HEK293T (cell line): ENCODE measurements at regions not wholly inside any gene's neighbourhood (a gene's known extent, or its start where the extent isn't known, plus 50 kb on each side); places are given as distances from the start of the nearest gene placed in this dataset.

ENCODE experiments used
- BHLHE40 ChIP-seq: fragments of 450-650 bp; IDR thresholded peaks from 2 replicates; pipeline ENCODE4 v1.6.1; 2016; ENCODE audit warnings: mild to moderate bottlenecking, moderate library complexity, borderline replicate concordance
- FOXA1 ChIP-seq: fragments of 450-650 bp; IDR thresholded peaks from 2 replicates; pipeline ENCODE4 v1.6.1; 2016; ENCODE audit warnings: mild to moderate bottlenecking
- FOXK2 ChIP-seq: fragments of 450-650 bp; IDR thresholded peaks from 2 replicates; pipeline ENCODE4 v1.6.1; 2016; ENCODE audit warnings: mild to moderate bottlenecking
- HDGF ChIP-seq: fragments of 450-650 bp; IDR thresholded peaks from 2 replicates; pipeline ENCODE4 v1.6.1; 2017; ENCODE audit warnings: antibody characterized with exemption, borderline replicate concordance
- LEF1 ChIP-seq: fragments of 450-650 bp; IDR thresholded peaks from 2 replicates; pipeline ENCODE4 v1.6.1; 2017; ENCODE audit warnings: mild to moderate bottlenecking, borderline replicate concordance
- SP1 ChIP-seq: fragments of 450-650 bp; IDR thresholded peaks from 2 replicates; pipeline ENCODE4 v1.6.1; 2017
- SUZ12 ChIP-seq: fragments of 450-650 bp; IDR thresholded peaks from 2 replicates; pipeline ENCODE4 v1.6.1; 2016; ENCODE audit warnings: mild to moderate bottlenecking
- TARDBP ChIP-seq: fragments of 450-650 bp; IDR thresholded peaks from 2 replicates; pipeline ENCODE4 v1.6.1; 2016
- ZNF384 ChIP-seq: fragments of 450-650 bp; IDR thresholded peaks from 2 replicates; pipeline ENCODE4 v1.6.1; 2016

DNA sequence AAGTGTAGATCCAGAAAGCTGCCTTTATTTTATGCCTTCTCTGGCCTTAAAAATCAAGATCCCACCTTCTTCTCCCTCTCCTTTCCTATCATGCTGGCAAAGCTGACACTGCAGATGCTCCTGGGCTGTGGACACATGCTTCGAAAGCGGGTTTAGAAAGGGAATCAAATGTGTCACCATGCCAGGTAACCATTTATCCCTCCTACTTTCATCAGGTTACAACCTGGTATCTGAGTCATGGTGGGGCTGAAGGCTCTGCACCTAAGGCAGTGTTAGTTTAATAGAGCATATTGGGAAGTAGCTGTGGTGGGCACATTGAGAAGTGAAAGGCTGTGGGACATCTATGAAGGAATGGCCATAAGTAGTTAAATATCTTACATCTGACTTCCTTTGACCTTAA, 69.8 kb downstream of the GJA1 start:
- TF ChIP-seq FOXA1 (no peak), HDGF (no peak), BHLHE40 (no peak), SUZ12 (no peak), SP1 (no peak), LEF1 (no peak), FOXK2 (no peak), ZNF384 (no peak), TARDBP (no peak)
